Choroid plexus epithelial cell (primary cell): ENCODE measurements at regions not wholly inside any gene's neighbourhood (a gene's known extent, or its start where the extent isn't known, plus 50 kb on each side); places are given as distances from the start of the nearest gene placed in this dataset.
"Not testable (repeated sequence)": the region's sequence is repeated elsewhere in the genome, so short reads cannot be mapped to it uniquely, and the experiment has no call there.

ENCODE experiments used
- DNase-seq: peaks from one replicate; pipeline ENCODE4 v3.0.0-alpha.2; 2010; ENCODE audit warnings: low read depth
- H3K4me3 ChIP-seq: 2 replicates; pipeline ENCODE4 v1.5.1; 2011; ENCODE audit warnings: low read depth, mild to moderate bottlenecking, control low read depth, low read length, moderate library complexity
- CTCF ChIP-seq: conservative IDR thresholded peaks from 2 replicates; pipeline ENCODE4 v1.5.1; 2011; ENCODE audit warnings: low read depth, mild to moderate bottlenecking, control low read depth, inconsistent platforms, low read length, moderate library complexity

DNA sequence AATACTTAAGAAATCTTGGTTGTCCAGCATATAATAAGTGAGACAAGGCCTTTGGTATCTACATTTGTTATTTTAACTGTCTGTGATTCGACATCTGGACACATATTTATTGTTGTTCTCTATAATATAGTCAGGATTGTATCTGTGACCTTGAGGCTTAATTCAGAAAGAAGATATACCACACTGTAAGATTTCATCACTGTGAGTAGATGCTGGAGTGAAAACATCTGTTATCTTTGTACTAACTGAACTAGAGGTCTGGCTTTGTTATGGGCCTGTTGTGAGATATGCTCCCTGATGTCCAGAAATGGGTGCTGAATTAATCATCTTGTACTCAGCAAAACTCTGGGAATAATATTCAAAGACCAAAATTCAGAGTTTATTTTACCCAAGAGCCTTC, 148.5 kb downstream of the ISOC1 start:
- no peak for TF ChIP-seq CTCF
- H3K4me3 ChIP-seq: no peak overlapping the region
- peak; percentile 3 for DNase-seq

DNA sequence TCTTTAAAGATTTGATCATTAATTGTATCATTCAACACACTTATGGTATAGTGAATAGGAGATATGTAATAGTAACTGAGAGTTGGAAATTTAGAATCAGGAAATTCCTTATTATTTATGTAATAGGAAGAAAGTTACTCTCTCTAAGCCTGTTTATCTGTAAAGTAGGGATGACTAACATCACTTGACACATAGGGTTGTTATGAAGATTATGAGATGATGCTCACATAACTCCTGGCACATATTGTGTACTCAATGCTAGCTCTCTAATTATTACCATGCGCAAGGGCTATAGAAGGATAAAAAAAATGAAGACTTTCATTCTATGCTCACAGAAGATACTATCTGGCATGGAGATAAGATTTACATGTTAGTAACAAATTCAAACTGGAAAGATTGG, 149.9 kb downstream of the ISOC1 start:
- DNase-seq: peak; percentile 12
- no peak overlapping the region for H3K4me3 ChIP-seq
- TF ChIP-seq CTCF: no peak

- TF ChIP-seq CTCF: no peak
- peak; percentile 1 for DNase-seq
- H3K4me3 ChIP-seq: no peak overlapping the region
Observed at GRCh38 chr5:129245489-129245888, 150.9 kb downstream of the ISOC1 start.

DNA sequence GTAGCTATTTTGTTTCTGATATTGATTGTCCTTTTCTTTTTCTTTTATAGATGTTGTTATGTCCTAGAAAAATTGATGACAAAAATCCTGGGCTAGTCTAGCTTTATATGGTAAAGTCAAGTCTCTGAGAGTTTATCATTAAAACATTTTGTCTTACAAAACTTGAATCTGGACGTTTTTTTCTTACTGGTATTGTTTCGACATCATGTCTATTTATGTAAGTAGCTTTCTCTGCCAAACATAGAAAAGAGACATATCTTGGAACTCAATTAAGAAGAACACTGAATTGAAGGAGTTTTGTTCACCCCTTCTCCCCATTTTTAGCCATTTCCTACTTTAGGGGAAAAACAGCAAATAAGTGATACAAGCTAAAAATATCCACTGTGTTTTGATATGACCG, 151.5 kb downstream of the ISOC1 start:
- TF ChIP-seq CTCF: no peak
- no peak overlapping the region for H3K4me3 ChIP-seq
- DNase-seq: peak; percentile 2

DNA sequence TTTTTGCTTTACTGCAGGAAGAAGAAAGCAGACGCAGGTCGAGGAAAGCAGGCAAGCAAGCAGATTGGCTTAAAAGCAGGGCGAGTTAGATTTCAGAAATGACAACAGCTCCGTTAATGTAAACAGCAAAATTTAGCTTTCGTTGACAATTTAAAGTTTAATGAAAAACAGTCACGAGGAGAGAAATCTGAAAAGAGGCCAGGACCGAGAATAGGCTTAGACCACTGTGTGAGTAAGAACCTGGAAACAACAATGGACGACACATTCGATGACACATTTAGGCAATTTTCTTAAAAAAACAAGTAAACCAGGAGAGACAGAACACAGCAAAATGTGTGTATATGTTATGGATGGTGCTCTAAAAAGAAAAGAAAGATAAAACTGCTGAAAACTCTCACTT, 155.3 kb downstream of the ISOC1 start:
- no peak for DNase-seq
- no peak for TF ChIP-seq CTCF
- H3K4me3 ChIP-seq: no peak overlapping the region

DNA sequence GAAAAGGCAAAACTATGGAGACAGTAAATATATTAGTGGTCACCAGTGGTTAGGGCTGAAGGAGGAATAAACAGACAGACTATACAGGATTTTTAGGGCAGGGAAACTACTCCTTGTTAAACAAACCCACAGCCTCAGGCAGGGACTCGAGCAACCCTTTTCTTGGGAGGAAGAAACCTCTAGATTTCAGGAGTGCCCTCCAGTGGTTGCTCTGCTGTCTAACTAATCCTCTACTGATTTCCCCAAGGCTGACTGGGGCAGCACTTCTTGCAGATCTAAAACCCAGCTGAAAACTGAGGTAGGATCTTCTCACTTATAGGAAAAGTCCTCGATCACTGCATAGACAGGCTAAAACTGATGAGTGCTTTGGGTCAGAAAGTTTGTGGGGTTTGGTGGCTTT, 176.8 kb downstream of the ISOC1 start:
- peak; percentile 13 for DNase-seq
- H3K4me3 ChIP-seq: no peak overlapping the region
- TF ChIP-seq CTCF: peak; percentile 34

DNA sequence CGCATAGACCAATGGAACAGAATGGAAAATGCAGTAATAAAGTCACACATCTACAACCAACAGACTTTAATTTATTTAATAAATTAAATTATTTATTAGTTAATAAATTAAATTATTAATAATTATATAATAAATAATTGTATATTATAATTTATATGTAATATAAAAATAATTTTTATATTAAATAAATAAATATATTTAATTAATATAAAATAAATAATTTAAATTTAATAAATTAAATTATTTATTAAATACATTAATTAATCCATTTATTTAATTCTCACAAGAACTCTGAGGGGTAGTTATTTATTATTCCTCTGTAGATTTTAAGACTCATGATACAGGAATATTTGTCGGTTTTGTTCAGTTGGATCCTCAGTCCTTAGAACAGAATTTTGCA, 176.1 kb upstream of the ADAMTS19 start:
- TF ChIP-seq CTCF: no peak
- no peak overlapping the region for H3K4me3 ChIP-seq

DNA sequence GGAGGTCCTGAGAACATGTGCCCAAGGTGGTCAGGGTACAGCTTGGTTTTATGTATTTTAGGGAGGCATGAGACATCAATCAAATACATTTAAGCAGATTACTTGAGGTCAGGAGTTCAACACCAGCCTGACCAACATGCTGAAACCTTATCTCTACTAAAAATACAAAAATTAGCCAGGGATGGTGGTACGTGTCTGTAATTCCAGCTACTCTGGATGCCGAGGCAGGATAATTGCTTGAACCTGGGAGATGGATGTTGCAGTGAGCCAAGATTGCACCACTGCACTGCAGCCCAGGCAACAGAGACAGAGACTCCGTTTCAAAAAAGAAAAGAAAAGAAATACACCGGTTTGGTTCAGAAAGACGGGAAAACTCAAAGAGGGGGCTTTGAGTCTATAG, 165.9 kb upstream of the ADAMTS19 start:
- DNase-seq, H3K4me3 ChIP-seq: not testable (repeated sequence)

More for the DNA sequence above, 176.1 kb upstream of the ADAMTS19 start:
- no peak for DNase-seq
